Stomach (tissue), 8 donors: ENCODE measurements at regions not wholly inside any gene's neighbourhood (a gene's known extent, or its start where the extent isn't known, plus 50 kb on each side); places are given as distances from the start of the nearest gene placed in this dataset.

Experiments used
- DNase-seq, 2 donors: peaks; one replicate each; pipeline versions ENCODE4 v3.0.0 to v3.0.0-alpha.2; 2013 to 2019
- H3K27ac ChIP-seq, 5 donors: fragments of 200-600 bp in 4 of 5; sonication (generic) in 4 of 5; one replicate each; pipeline ENCODE4 v1.5.1; 2013 to 2019; ENCODE audit warnings: mild to moderate bottlenecking in 1 of 5, moderate library complexity in 1 of 5
- H3K27me3 ChIP-seq, 3 donors: fragments of 200-600 bp; sonication (generic); one replicate each; pipeline ENCODE4 v1.5.1; 2017 to 2019; ENCODE audit warnings: mixed run types in 1 of 3
- H3K36me3 ChIP-seq, 4 donors: fragments of 200-600 bp; sonication (generic); 1 replicate in 3 of 4; 2 replicates in 1 of 4; pipeline ENCODE4 v1.5.1; 2016 to 2019
- H3K4me1 ChIP-seq, 4 donors: fragments of 200-600 bp; sonication (generic); one replicate each; pipeline ENCODE4 v1.5.1; 2016 to 2019
- H3K4me3 ChIP-seq, 4 donors: fragments of 200-600 bp; sonication (generic) in 3 of 4; one replicate each; pipeline ENCODE4 v1.5.1; 2016 to 2019; ENCODE audit warnings: mild to moderate bottlenecking in 1 of 4
- H3K9me3 ChIP-seq, 4 donors: fragments of 200-600 bp; sonication (generic); one replicate each; pipeline ENCODE4 v1.5.1; 2016 to 2019
- CTCF ChIP-seq, 7 experiments: fragments of 450-650 bp in 4 of 7; fragments of 200-600 bp in 3 of 7; sonication (generic) in 3 of 7; IDR thresholded peaks; one replicate each; pipeline ENCODE4 v1.5.1; 2016 to 2019; ENCODE audit warnings: antibody characterized with exemption in 7 of 7, control low read depth in 2 of 7, mild to moderate bottlenecking in 1 of 7
- EP300 ChIP-seq: sonication (generic); formaldehyde crosslinking; IDR thresholded peaks from one replicate; pipeline ENCODE4 v1.6.1; 2017; ENCODE audit warnings: antibody characterized with exemption
- POLR2A ChIP-seq, 4 donors: fragments of 450-650 bp; IDR thresholded peaks; one replicate each; pipeline ENCODE4 v1.6.1; 2016; ENCODE audit warnings: antibody characterized with exemption in 4 of 4, control low read depth in 2 of 4, mild to moderate bottlenecking in 1 of 4, moderate library complexity in 1 of 4
- POLR2AphosphoS5 ChIP-seq, 3 donors: sonication (generic); formaldehyde crosslinking; IDR thresholded peaks; one replicate each; pipeline ENCODE4 v1.6.1; 2016; ENCODE audit warnings: antibody characterized with exemption in 3 of 3
- WGBS, 5 donors: extraction: QIAGEN DNeasy Blood & Tissue Kit in 3 of 5; methylation state at CpG; one replicate each; pipeline versions ENCODE4 v1.1.5 to v1.1.7; 2013 to 2018; 5-methylcytosine and 5-hydroxymethylcytosine counted together
- intact Hi-C: fragments of 100-400 bp; cut with DNase I; formaldehyde crosslinking; loops from one replicate; pipeline ENCODE4 v1.15.1; 2023; ENCODE audit warnings: low total_unique reads
- donor health status: healthy with polysubstance abuse.
- donor health status: Bipolar disorder and iron deficiency.
- donor health status: healthy.

- no peak overlapping the region for H3K4me3 ChIP-seq
- intact Hi-C loops = no loop called here
- 54 to 71% (median 64%) methylated on average over 3 of the region's 3 CpGs for WGBS, 5 donors
- H3K27me3 ChIP-seq = no peaks in the 10 kb centered on the region
- no peak overlapping the region for H3K27ac ChIP-seq
- no peaks in the 10 kb centered on the region for H3K4me1 ChIP-seq
- no peaks in the 10 kb centered on the region for H3K36me3 ChIP-seq
- H3K9me3 ChIP-seq = no peaks in the 10 kb centered on the region
- TF ChIP-seq CTCF (IDR thresholded peaks at IDR 0.05) (no peak), EP300 (no peak), POLR2AphosphoS5 (IDR thresholded peaks at IDR 0.05) (no peak), POLR2A (IDR thresholded peaks at IDR 0.05) (no peak)
- no peak for DNase-seq
These were observed 193.5 kb upstream of the CNR1 start for GRCh38 chr6:88359530-88360202.

- TF ChIP-seq POLR2AphosphoS5 (IDR thresholded peaks at IDR 0.05) (no peak), EP300 (no peak), CTCF (IDR thresholded peaks at IDR 0.05) (no peak), POLR2A (IDR thresholded peaks at IDR 0.05) (no peak)
- intact Hi-C loops = no loop called here
- no peaks in the 10 kb centered on the region for H3K4me1 ChIP-seq
These were observed 192.7 kb upstream of the CNR1 start for GRCh38 chr6:88358846-88359245.

DNA sequence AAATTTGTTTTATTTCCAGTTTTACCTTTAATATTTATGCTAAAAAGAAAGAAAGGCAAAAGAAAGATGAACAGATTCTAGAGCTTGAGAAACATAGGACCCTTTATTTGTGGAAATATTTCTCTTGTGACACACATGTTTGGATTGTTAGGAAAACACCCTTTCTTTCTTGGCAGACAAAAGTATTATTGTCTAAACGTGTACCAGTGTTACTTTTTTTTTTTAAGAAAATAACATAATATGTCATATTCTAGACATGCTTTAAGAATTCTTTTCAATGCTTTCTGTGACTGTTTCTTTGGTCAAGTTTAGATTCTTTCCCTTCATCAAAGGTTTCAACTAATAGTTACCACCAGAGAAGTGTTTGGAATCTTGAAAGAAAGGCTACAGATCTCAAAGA lies 183.4 kb upstream of the CNR1 start:
- no peak overlapping the region for H3K4me3 ChIP-seq

More at GRCh38 chr6:88358846-88359245, 192.7 kb upstream of the CNR1 start:
- DNase-seq = no peak
- H3K4me3 ChIP-seq = no peak overlapping the region
- H3K36me3 ChIP-seq = no peaks in the 10 kb centered on the region
- H3K27me3 ChIP-seq = no peaks in the 10 kb centered on the region
- no peaks in the 10 kb centered on the region for H3K9me3 ChIP-seq
- H3K27ac ChIP-seq = no peak overlapping the region

DNA sequence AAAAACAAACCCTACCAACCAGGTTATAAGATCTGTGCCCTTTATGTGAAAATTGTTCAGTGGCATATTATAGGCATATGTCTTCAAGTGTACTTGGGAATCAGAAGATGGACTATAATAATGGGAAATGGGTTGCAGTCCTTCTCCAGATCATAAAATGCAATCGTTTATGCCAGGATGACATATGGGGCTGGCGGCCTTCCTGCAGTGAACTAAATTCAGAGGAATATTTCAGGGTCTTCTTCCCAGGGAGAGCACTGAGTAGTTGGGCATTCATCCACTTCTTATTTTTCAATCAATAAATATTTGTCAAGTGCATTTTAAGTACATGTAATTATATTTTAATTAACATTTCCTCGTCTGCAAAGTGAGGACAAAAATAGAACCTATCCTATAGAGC lies 176.2 kb upstream of the CNR1 start:
- H3K4me3 ChIP-seq = no peak overlapping the region
- no peaks in the 10 kb centered on the region for H3K36me3 ChIP-seq
- no peaks in the 10 kb centered on the region for H3K4me1 ChIP-seq
- no peak overlapping the region for H3K27ac ChIP-seq
- H3K27me3 ChIP-seq = no peaks in the 10 kb centered on the region
- 60 to 83% (median 82%) methylated on average over 3 of the region's 3 CpGs for whole genome bisulfite sequencing, 5 donors
- no peaks in the 10 kb centered on the region for H3K9me3 ChIP-seq
- intact Hi-C loops = no loop called here
- DNase-seq = no peak
- no peak for TF ChIP-seq POLR2AphosphoS5 (IDR thresholded peaks at IDR 0.05)
- TF ChIP-seq POLR2A (IDR thresholded peaks at IDR 0.05) = no peak

More for the DNA sequence above, 183.4 kb upstream of the CNR1 start:
- intact Hi-C loops = no loop called here
- H3K27me3 ChIP-seq = no peaks in the 10 kb centered on the region
- TF ChIP-seq POLR2A (IDR thresholded peaks at IDR 0.05) (no peak), CTCF (IDR thresholded peaks at IDR 0.05) (no peak), EP300 (no peak), POLR2AphosphoS5 (IDR thresholded peaks at IDR 0.05) (no peak)
- no peaks in the 10 kb centered on the region for H3K4me1 ChIP-seq
- no peak for DNase-seq
- WGBS, 5 donors = 38 to 56% (median 48%) methylated on average over 1 of the region's 1 CpG
- H3K27ac ChIP-seq = no peak overlapping the region
- peaks cover 0 to 4% (median 2%) of the 10 kb centered on the region in 4 donors for H3K9me3 ChIP-seq
- H3K36me3 ChIP-seq = no peaks in the 10 kb centered on the region

- WGBS, 5 donors = 61 to 76% (median 68%) methylated on average over 2 of the region's 2 CpGs
- Histone ChIP-seq H3K36me3 (no peaks in the 10 kb centered on the region), H3K4me1 (no peaks in the 10 kb centered on the region), H3K27ac (no peak overlapping the region), H3K9me3 (no peaks in the 10 kb centered on the region), H3K4me3 (no peak overlapping the region), H3K27me3 (no peaks in the 10 kb centered on the region)
- intact Hi-C loops = no loop called here
- no peak for TF ChIP-seq POLR2A (IDR thresholded peaks at IDR 0.05)
- DNase-seq = no peak
These were observed 173.6 kb upstream of the CNR1 start for GRCh38 chr6:88339761-88340160.
